AG08396 (cell line): ENCODE measurements at regions not wholly inside any gene's neighbourhood (a gene's known extent, or its start where the extent isn't known, plus 50 kb on each side); places are given as distances from the start of the nearest gene placed in this dataset.
"Not testable (repeated sequence)": the region's sequence is repeated elsewhere in the genome, so short reads cannot be mapped to it uniquely, and the experiment has no call there.

Experiments used
- DNase-seq: peaks from one replicate; pipeline ENCODE4 v3.0.0; 2012; ENCODE audit warnings: low spot score, mixed read lengths

DNA sequence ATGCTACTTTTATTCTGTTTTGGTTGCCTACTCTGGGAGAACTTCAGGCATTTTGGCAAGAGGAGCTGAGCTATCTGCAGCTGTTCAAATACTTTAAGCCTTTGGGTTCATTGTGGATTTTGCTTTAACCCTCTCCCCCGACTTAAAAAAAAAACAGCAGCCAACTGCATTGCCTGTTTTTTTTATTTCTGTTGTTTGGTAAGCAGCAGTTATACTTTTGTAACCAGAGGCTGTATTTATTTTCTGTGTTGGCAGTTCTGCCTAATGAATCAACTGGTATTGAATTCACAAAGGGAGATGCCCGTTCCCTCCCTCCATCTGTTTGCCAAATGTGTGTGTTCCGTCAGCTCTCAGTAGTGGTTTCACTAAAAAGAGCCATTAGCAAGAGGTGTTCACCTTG lies 484.0 kb downstream of the UTRN start:
- no peak for DNase-seq

GRCh38 chr6:144776031-144776819 lies 491.1 kb downstream of the UTRN start:
- DNase-seq, result no peak

GRCh38 chr6:144777249-144777648 lies 492.1 kb downstream of the UTRN start:
- DNase-seq, result no peak

DNA sequence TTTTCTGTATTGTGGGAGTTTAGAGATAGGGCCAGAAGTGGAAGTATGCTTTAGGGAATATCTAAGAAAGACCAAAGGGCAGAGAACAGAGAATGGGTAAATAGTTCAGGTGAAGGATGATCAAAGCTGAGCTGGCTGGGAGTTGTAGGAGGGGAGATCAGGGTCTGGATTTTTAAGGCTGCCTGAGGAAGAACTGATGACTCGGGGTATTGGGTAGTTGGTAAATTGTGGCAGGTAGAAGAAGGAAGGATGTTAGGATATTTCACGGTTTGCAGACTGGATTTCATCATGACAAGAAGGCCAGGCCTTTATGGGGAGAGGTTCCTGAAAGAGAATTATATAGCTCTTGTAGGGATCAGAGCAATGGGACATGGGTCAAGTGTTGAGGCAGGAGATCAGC lies 492.9 kb downstream of the UTRN start:
- DNase-seq, result no peak

DNA sequence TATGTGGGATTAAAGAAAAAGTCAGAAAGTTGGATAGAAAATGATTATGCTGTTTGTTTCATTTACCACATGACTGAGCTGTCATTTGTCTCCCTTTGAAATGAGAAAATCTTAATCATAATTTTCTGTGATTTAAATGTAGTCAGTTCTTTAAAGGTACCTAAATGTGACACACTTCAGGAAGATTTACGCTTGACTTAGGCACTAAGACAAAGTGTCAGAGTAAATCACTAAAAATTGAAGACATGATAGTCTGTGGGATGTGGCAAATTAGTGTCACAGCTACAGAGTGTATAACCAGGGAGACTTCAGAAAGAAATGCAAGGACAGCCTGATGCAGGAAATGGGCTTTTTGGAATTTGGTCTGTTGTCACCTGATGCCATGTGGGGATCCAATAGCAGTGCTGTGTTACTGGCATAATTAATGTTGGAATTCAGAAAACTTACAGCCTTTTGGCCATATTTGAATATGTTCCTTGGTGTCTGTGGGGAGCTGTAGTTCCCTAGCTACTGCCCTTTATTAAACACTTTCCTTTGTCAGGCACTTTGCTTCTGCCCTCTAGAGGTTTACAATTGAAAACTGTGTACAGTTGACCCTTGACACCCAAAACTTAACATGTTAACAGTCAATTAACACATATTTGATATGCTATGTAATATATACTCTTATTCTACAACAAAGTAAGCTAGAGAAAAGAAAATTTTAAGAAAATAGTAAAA lies 493.8 kb downstream of the UTRN start:
- DNase-seq, result no peak

GRCh38 chr6:144781836-144782235 lies 496.7 kb downstream of the UTRN start:
- DNase-seq, result no peak

- DNase-seq, result no peak
These were observed 497.5 kb downstream of the UTRN start for GRCh38 chr6:144782634-144783033.

DNA sequence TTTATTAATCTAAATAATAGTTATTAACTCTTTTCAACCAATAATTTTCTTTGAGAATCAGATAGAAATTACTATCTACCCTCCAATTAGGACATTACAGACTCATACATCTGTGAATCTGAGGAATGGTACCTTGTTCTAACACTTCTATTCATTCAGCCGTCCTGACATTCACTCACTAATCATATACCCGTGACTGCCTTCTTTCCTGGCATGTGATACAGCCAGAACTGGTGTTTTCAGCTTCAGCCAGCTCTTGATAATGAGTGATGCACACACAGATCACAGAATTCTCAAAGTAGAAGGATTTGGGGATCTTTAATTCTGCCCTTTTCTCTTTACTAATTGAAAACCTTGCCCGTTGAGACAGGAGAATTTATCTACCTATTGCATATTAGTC lies 499.9 kb downstream of the UTRN start:
- no peak for DNase-seq

DNA sequence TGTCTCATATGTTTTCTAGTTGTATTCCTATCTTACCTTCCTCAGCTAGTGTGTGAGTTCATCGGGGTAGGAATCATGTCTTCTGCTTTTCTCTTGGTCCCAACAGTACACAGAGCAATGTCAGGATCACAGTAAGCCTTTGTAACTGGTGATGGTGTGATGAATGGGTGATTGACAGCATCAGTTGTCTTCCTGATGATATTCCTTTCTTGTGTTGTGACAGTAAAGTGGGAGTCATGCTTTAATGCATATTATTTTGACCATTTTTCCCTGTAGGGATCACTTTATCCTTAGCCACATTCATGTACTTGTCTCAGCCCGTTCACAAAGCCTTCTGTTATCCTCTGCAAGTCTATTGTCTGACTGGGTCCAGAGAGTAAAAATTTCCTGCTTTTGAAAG lies 501.7 kb downstream of the UTRN start:
- DNase-seq, result no peak

GRCh38 chr6:144793744-144794143 lies 508.6 kb downstream of the UTRN start:
- no peak for DNase-seq

DNA sequence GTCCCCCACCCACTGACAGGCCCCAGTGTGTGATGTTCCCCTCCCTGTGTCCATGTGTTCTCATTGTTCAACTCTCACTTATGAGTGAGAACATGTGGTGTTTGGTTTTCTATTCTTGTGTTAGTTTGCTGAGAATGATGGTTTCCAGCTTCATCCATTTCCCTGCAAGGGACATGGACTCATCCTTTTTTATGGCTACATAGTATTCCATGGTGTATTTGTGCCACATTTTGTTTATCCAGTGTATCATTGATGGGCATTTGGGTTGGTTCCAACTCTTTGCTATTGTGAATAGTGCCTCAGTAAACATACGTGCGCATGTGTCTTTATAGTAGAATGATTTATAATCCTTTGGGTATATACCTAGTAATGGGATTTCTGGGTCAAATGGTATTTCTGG lies 509.9 kb downstream of the UTRN start:
- DNase-seq, result not testable (repeated sequence)

GRCh38 chr6:144796070-144796469 lies 510.9 kb downstream of the UTRN start:
- DNase-seq, result no peak

- peak; percentile 31 for DNase-seq
These were observed 512.9 kb downstream of the UTRN start for GRCh38 chr6:144797881-144798589.

DNA sequence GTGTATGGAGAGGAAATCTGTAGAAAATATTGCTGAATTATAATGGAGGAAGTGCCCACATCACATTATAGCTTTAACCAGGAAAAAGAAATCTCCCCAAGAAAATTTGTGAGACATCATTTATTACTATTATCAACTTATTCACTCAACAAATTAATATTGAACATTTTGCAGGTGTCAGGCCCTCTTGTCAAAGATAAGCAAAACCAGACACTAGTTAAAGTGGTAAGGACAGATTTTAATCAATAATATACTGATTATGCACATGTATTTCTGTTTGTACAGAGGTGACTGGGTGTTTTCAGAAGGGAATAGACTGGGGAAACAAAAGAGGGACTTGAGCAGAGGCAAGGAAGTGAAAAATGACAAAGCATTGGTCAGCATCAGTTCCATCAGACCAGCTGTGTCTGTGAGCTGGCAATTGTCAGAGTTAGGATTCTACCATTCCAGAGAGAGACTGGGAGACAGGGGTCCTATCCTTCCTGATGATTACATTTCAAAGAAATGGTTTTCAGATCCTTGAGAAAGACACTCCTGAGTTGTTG lies 519.2 kb downstream of the UTRN start:
- no peak for DNase-seq

GRCh38 chr6:144805049-144805448 lies 519.9 kb downstream of the UTRN start:
- no peak for DNase-seq

DNA sequence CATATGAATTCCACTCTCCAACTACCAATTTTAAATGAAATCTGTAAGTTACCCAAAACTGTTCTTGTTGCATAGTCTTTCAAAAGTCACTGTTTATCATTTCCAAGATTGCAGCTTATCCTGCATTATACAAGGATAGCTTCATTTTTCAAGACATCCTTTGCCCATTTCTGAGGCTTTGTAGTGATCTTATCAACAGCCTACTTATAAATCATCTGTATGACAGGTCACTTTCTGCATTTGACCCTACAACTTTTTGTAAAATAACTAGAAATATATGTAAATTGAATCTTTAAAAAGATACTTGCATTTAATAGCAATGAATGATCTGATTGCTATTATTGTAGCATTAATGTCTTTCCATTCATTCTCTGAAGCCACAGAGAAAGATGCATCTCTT lies 521.1 kb downstream of the UTRN start:
- DNase-seq, result no peak

GRCh38 chr6:144809120-144809519 lies 524.0 kb downstream of the UTRN start:
- no peak for DNase-seq

DNA sequence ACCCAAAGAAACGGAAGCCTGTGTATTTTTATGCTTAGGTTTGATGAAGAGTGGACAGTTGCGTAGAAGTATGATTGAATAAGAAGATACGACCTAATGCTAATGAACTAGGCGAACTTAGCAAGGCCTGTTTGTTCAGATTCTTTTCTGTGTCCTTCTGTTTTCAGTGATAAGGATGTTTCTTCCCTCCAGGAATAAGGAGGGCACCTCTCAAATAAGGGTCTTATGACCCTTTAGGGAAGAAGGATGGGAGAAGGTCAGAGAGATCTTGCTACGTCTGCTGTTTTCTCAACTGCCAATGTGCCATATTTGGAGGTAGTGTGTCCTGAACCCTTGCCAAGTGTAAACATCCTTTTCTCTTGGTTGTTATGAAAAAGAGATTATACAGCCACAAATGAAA lies 524.8 kb downstream of the UTRN start:
- no peak for DNase-seq

DNA sequence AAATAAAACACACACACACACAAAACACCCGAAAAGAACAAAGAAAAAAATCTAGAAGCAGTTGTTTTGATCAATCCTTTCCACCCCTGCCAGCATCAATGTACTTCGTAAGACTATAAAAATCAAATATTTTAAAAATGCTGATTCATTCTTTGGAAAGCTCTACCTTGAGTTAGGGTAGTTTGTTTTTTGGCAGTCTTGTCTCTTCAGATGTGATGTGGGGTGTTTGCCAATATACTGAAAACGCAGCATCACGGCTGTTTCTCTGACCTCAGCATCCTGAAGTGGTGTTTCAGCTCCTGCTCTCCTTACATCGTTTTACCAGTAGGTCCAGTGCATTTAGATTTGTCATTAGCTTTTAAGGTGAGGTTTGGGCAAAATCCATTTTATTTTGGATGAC lies 526.0 kb downstream of the UTRN start:
- no peak for DNase-seq

DNA sequence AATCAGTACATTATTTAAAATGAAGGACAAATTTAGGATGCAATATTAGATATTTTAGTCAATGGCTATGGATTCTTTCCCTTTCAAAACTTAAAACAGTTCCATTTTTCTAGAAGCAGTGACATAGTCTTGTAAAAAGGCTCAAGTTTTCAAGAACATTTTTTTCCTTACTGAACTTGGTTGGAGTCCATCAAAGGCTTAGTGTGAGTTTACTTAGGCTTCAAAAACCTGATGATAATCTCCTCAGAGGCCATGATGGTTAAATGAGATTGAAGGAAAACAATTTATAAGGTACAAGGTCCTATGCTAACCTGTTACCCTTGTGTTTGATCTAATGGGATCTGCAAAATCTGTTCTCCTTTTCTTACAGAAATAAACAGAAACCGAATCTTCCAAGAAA lies 531.8 kb downstream of the UTRN start:
- DNase-seq, result no peak

DNA sequence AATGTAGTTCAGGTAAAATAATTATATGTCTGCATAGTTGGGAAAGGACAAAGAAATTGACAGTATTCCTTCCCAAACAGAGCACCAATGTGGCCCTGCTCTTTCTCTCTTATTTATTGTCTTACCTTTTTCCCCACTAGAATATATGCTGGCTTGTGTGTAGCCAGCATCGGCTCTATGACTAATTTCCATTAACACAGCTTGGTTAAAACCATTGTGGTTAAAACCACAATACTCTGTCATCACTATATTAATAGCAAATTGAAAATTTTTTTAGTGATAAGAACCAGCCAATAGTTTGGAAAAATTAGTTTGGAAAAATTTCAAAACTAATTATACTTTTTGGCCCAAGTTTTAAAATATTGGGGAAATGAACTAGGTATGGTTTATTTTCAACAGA lies 535.1 kb downstream of the UTRN start:
- no peak for DNase-seq

GRCh38 chr6:144823131-144823530 lies 538.0 kb downstream of the UTRN start:
- no peak for DNase-seq

DNA sequence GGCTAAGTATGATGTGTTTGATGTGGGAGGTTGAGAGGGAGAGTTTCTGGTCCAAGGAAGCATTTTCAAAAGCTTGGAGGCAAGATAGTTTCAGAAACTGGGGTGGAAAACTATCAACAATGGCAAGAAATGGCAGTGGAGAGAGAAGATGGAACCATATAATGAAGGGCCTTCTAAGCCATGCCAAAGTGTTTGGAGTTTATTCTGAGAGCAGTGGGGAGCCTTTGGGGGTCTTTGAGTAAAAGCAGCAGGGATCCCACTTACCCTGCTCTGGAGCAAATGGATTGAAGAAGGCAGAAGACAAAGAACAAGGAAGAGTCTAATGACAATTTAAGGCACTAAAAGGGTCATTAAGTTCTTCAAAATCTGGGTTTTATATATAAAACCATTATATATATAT lies 538.9 kb downstream of the UTRN start:
- DNase-seq, result no peak
